Coronary artery (tissue), 2 donors: ENCODE measurements at regions not wholly inside any gene's neighbourhood (a gene's known extent, or its start where the extent isn't known, plus 50 kb on each side); places are given as distances from the start of the nearest gene placed in this dataset.

Experiments used
- DNase-seq: peaks from one replicate; pipeline ENCODE4 v3.0.0-alpha.2; 2017; ENCODE audit warnings: low spot score
- H3K27ac ChIP-seq, 2 donors: fragments of 200-600 bp; sonication (generic); one replicate each; pipeline ENCODE4 v1.5.1; 2016 to 2019
- H3K4me3 ChIP-seq: fragments of 200-600 bp; sonication (generic); 2 replicates; pipeline ENCODE4 v1.5.1; 2016; ENCODE audit warnings: mild to moderate bottlenecking, moderate library complexity
- CTCF ChIP-seq: fragments of 200-600 bp; sonication (generic); IDR thresholded peaks from one replicate; pipeline ENCODE4 v1.5.1; 2019; ENCODE audit warnings: antibody characterized with exemption

GRCh38 chr4:45316257-45316656 lies 589.9 kb upstream of the GNPDA2 start:
- no peak for DNase-seq
- no peak overlapping the region for H3K27ac ChIP-seq

GRCh38 chr4:45302828-45303227 lies 576.5 kb upstream of the GNPDA2 start:
- TF ChIP-seq CTCF, result no peak
- H3K27ac ChIP-seq, result no peak overlapping the region
- no peak for DNase-seq
- H3K4me3 ChIP-seq, result no peak overlapping the region

More at GRCh38 chr4:45316257-45316656, 589.9 kb upstream of the GNPDA2 start:
- H3K4me3 ChIP-seq, result no peak overlapping the region
- no peak for TF ChIP-seq CTCF

- TF ChIP-seq CTCF, result no peak
- Histone ChIP-seq H3K27ac (no peak overlapping the region), H3K4me3 (no peak overlapping the region)
Measured at GRCh38 chr4:45294464-45294863, 568.1 kb upstream of the GNPDA2 start.

GRCh38 chr4:45293335-45293734 lies 567.0 kb upstream of the GNPDA2 start:
- no peak for TF ChIP-seq CTCF
- Histone ChIP-seq H3K27ac (no peak overlapping the region), H3K4me3 (no peak overlapping the region)

More at GRCh38 chr4:45294464-45294863, 568.1 kb upstream of the GNPDA2 start:
- no peak for DNase-seq

GRCh38 chr4:45292844-45293243 lies 566.5 kb upstream of the GNPDA2 start:
- Histone ChIP-seq H3K4me3 (no peak overlapping the region), H3K27ac (no peak overlapping the region)
- TF ChIP-seq CTCF, result no peak
- DNase-seq, result no peak

More at GRCh38 chr4:45293335-45293734, 567.0 kb upstream of the GNPDA2 start:
- no peak for DNase-seq

GRCh38 chr4:45284400-45285085 lies 558.2 kb upstream of the GNPDA2 start:
- Histone ChIP-seq H3K27ac (no peak overlapping the region), H3K4me3 (no peak overlapping the region)
- no peak for TF ChIP-seq CTCF
- no peak for DNase-seq

- no peak overlapping the region for H3K4me3 ChIP-seq
- no peak for TF ChIP-seq CTCF
- no peak for DNase-seq
- no peak overlapping the region for H3K27ac ChIP-seq
Measured at GRCh38 chr4:45283352-45283751, 557.0 kb upstream of the GNPDA2 start.
